ENCODE measurements at regions not wholly inside any gene's neighbourhood (a gene's known extent, or its start where the extent isn't known, plus 50 kb on each side); places are given as distances from the start of the nearest gene placed in this dataset.

- Histone ChIP-seq H3K9me3 (no peaks in the 10 kb centered on the region), H3K36me3 (no peaks in the 10 kb centered on the region), H3K4me1 (no peaks in the 10 kb centered on the region), H3K4me3 (no peak overlapping the region), H3K27me3 (peaks cover 33% of the 10 kb centered on the region), H3K27ac (no peak overlapping the region)
- WGBS, result 63% methylated on average over 4 of the region's 4 CpGs
- no peak for TF ChIP-seq POLR2A (IDR thresholded peaks at IDR 0.05)
- no peak for TF ChIP-seq CTCF (IDR thresholded peaks at IDR 0.05)
- TF ChIP-seq POLR2AphosphoS5 (IDR thresholded peaks at IDR 0.05), result no peak
- TF ChIP-seq EP300 (IDR thresholded peaks at IDR 0.05), result no peak
- no peak for DNase-seq (ENCODE audit: low spot score in 2 of 2)
These were observed 457.9 kb upstream of the CCL2 start for GRCh38 chr17:33797181-33797580.

- H3K4me1 ChIP-seq, result no peaks in the 10 kb centered on the region
- TF ChIP-seq POLR2AphosphoS5 (IDR thresholded peaks at IDR 0.05) (no peak), CTCF (IDR thresholded peaks at IDR 0.05) (no peak), EP300 (IDR thresholded peaks at IDR 0.05) (no peak), POLR2A (IDR thresholded peaks at IDR 0.05) (no peak)
- no peak for DNase-seq (ENCODE audit: low spot score in 2 of 2)
These were observed 456.8 kb upstream of the CCL2 start for GRCh38 chr17:33798308-33798707.

GRCh38 chr17:33802349-33803198 is 452.5 kb upstream of the CCL2 start:
- DNase-seq (ENCODE audit: low spot score in 2 of 2), result no peak
- Histone ChIP-seq H3K9me3 (no peaks in the 10 kb centered on the region), H3K4me1 (no peaks in the 10 kb centered on the region), H3K27me3 (peaks cover 31% of the 10 kb centered on the region), H3K4me3 (no peak overlapping the region), H3K27ac (no peak overlapping the region), H3K36me3 (no peaks in the 10 kb centered on the region)
- WGBS, result 67% methylated on average over 10 of the region's 10 CpGs
- TF ChIP-seq POLR2A (IDR thresholded peaks at IDR 0.05) (no peak), EP300 (IDR thresholded peaks at IDR 0.05) (no peak), POLR2AphosphoS5 (IDR thresholded peaks at IDR 0.05) (no peak), CTCF (IDR thresholded peaks at IDR 0.05) (no peak)

More at GRCh38 chr17:33798308-33798707, 456.8 kb upstream of the CCL2 start:
- Histone ChIP-seq H3K36me3 (no peaks in the 10 kb centered on the region), H3K9me3 (no peaks in the 10 kb centered on the region), H3K27me3 (peaks cover 30% of the 10 kb centered on the region), H3K4me3 (no peak overlapping the region), H3K27ac (no peak overlapping the region)
- WGBS, result 75% methylated on average over 5 of the region's 5 CpGs

GRCh38 chr17:33803199-33803685 is 451.8 kb upstream of the CCL2 start:
- no peaks in the 10 kb centered on the region for H3K9me3 ChIP-seq
- WGBS, result 61% methylated on average over 2 of the region's 2 CpGs
- DNase-seq (ENCODE audit: low spot score in 2 of 2), result no peak
- H3K4me3 ChIP-seq, result no peak overlapping the region
- H3K27ac ChIP-seq, result no peak overlapping the region
- peaks cover 25% of the 10 kb centered on the region for H3K27me3 ChIP-seq
- H3K36me3 ChIP-seq, result no peaks in the 10 kb centered on the region
- no peaks in the 10 kb centered on the region for H3K4me1 ChIP-seq
- no peak for TF ChIP-seq CTCF (IDR thresholded peaks at IDR 0.05)
- no peak for TF ChIP-seq POLR2A (IDR thresholded peaks at IDR 0.05)
- TF ChIP-seq POLR2AphosphoS5 (IDR thresholded peaks at IDR 0.05), result no peak
- no peak for TF ChIP-seq EP300 (IDR thresholded peaks at IDR 0.05)

GRCh38 chr17:33803686-33804085 is 451.4 kb upstream of the CCL2 start:
- TF ChIP-seq POLR2AphosphoS5 (IDR thresholded peaks at IDR 0.05), result no peak
- TF ChIP-seq EP300 (IDR thresholded peaks at IDR 0.05), result no peak
- TF ChIP-seq POLR2A (IDR thresholded peaks at IDR 0.05), result no peak
- no peak for TF ChIP-seq CTCF (IDR thresholded peaks at IDR 0.05)
- no peaks in the 10 kb centered on the region for H3K36me3 ChIP-seq
- H3K27me3 ChIP-seq, result peaks cover 22% of the 10 kb centered on the region
- no peak overlapping the region for H3K27ac ChIP-seq
- no peaks in the 10 kb centered on the region for H3K4me1 ChIP-seq
- no peaks in the 10 kb centered on the region for H3K9me3 ChIP-seq
- no peak overlapping the region for H3K4me3 ChIP-seq
- DNase-seq (ENCODE audit: low spot score in 2 of 2), result no peak
- 64% methylated on average over 2 of the region's 2 CpGs for WGBS
